C1 segment of cervical spinal cord (tissue), 14 donors: ENCODE measurements at regions not wholly inside any gene's neighbourhood (a gene's known extent, or its start where the extent isn't known, plus 50 kb on each side); places are given as distances from the start of the nearest gene placed in this dataset.
A peak's percentile ranks its signal among the peaks of the same experiment; 100 is the strongest.

Experiments used
- DNase-seq, 14 donors: peaks; one replicate each; lab custom pipeline; 2025; lab: John Stamatoyannopoulos, UW

DNA sequence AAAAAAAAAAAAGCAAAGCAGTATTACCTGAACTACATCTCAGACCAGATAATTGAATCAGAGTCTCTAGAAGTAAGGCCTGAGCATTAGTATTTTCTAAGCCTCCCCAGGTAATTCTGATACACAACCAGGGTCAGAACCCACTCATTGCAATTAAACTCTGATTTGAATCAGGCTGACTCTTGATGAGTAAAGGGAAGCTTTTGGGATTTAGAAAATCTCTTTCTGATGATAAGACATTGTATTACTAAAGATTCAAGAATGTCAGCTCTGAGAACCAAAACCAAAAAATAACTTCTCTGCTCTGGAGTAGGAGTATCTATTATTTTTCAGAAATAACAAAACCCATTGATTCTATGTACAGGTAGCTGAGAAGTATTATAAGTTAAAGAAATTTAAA, 100.1 kb upstream of the COL21A1 start:
- DNase-seq, result no peak

- no peak for DNase-seq
Measured at GRCh38 chr6:56346958-56347357, 99.6 kb upstream of the COL21A1 start.

DNA sequence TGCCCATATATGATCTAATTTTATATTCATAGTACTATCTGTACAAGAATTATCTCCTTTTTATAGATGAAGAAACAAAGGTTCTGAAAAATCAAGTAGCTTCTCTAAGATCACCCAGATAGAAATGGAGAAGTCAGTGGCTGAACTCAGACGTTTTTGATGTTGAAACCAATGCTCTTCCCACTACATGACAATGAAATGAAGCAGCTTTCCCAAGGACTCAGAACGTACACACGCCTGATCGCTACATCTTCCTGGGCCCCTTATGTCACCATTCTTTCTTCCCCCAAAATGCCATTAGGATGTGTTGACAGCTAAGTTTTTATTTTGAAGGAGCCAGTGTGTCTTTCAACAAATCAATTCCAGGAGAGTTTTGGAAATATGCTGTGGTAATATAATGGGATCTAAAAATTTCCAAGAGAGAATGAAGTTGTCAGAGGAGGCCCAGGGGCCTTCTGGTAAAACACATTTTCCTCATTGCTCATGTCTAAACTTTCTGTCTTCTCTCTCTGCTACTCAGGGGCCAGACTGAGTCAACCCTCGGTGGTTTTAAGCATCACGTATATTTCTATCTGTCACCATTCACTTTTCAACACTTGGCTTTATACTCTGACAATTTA, 98.1 kb upstream of the COL21A1 start:
- DNase-seq, result no peak

DNA sequence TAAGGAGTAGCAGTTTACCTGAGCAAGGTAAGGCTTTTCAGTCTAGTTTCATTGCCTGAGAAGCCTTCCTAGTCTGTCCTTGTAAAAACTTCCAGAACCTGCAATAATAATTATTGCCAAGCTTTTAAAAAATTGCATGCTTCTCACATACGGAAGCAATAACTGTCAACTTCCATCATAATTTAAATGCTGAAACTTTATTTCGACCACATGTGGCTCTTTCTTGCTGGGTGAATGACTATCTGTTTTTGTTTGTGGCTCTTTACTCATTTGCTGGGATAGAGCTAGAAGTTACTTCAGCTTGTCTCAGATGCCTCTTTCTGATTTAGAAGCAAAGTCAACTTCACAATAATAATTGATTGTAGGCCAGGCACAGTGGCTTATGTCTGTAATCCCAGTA, 95.9 kb upstream of the COL21A1 start:
- DNase-seq, result no peak

- no peak for DNase-seq
Measured at GRCh38 chr6:56339524-56339923, 92.1 kb upstream of the COL21A1 start.

DNA sequence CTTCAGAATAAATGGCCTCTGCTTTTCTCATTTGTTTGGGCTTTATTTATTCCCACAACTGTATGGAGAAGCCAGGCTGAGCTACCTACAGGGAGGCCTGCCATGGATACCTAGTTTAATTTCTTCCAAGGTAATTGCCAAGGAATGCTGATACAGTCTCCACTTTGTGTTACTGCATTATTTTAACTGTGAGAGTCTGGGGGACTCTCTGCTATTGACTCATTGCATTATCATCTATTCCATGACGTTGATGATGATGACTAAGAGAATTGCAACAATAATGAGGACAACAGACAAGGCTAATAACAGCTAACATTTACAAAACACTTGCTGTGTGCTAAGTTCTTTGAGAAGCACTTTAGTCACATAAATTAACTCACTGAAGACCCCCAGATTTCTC, 88.3 kb upstream of the COL21A1 start:
- no peak for DNase-seq

- DNase-seq, result no peak
Measured at GRCh38 chr6:56334937-56335336, 87.6 kb upstream of the COL21A1 start.

DNA sequence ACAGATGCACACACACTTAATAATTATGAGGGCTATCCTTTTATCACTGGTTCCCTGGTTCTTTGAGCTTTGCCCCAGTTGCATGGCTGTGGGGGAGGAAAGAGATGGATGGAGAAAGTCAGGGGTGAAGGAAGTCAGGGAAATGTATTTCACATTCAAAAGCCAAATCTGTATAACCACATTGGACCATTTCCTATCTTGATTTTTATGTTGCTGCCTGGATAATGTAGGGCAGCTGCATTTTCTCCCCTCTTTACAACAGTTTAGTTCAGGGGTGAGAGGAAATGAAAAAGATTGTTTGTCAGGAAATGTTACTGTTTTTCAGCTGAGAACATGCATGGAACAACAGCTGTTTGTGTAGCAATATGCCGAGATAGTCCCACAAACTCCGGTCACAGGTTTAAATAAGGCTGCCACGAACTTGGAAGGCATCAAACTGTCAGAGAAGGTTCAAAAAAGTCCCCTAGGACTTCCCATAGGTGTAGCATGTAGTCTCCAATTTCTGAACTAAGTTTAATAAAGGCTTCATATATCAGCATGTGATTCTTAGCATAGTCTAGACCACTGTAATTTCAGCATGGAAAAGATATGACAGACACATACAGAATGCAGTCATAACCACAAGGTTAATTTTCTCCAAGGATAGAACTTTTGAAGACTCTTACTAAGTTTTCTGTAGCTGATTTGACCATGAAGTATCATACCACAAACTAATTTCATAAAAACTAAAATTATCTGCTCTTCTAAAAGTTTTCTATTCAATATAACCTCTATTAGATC, 82.1 kb upstream of the COL21A1 start:
- DNase-seq, result no peak

- DNase-seq, result no peak
Measured at GRCh38 chr6:56328728-56329090, 81.3 kb upstream of the COL21A1 start.

GRCh38 chr6:56327946-56328727, 80.8 kb upstream of the COL21A1 start:
- no peak for DNase-seq

- DNase-seq, result no peak
Measured at GRCh38 chr6:56324396-56324795, 77.0 kb upstream of the COL21A1 start.

DNA sequence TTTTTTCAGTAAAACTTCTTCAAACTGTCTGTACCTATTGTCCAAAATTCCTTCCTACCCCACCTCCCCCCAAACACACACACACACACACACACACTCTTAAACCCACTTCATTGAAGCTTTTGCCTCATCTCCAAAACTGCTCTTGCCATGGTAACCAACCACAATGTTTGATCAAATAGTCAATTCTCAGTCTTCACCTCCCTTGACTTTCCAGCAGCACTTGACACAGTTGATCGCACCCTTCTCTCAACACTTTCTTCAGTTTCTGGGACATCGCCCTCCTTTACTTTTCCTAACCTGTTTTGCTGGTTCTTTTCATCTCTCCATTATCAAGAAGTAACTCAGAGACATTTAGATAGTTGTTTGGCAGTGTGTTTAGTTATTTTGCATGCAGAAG, 71.5 kb upstream of the COL21A1 start:
- DNase-seq, result no peak

- DNase-seq, result peak in 1 of 14 donors; percentile 1
Measured at GRCh38 chr6:56314683-56315523, 67.5 kb upstream of the COL21A1 start.

DNA sequence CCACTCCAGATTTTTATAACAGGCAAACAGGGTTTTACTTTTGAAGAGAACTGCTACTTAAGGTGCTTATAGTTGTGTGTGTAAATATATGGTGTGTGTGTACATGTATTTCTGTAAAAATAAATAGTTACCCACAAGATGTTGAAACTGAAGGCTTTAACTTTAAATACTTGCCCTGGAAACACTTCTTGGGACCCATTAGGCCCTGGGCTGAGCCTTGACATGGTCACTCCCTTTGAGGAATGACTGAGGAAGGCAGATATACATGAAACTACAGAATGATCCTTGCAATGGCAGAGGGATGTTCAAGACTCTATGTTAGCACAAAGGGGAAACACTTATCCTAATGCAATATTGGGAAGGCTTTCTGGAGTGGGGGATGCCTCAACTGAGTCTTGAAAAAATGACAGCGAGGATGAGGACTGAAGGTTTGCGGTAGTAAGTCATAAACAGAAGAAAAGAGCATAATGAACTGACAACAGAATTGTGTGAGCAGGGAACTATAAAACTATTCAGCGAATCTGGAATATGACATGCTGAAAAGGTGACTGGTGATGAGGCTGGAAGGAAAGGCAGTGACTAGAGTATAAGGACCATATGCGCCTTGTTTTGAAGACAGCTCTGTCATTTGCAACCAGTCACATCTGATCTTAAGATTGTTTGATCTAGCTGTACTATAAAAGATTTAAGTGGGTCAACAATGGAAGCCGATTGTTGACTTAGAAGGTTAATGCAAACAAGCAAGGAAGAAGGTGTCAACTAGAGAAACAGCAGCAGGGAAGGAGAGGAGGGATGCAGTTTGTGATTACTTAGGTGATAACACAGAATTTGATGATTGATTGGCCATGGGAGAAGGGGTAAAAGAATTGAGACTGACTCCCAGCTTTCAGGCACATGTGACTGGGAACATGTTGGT, 64.4 kb upstream of the COL21A1 start:
- DNase-seq, result no peak

GRCh38 chr6:56311061-56311460, 63.7 kb upstream of the COL21A1 start:
- no peak for DNase-seq

DNA sequence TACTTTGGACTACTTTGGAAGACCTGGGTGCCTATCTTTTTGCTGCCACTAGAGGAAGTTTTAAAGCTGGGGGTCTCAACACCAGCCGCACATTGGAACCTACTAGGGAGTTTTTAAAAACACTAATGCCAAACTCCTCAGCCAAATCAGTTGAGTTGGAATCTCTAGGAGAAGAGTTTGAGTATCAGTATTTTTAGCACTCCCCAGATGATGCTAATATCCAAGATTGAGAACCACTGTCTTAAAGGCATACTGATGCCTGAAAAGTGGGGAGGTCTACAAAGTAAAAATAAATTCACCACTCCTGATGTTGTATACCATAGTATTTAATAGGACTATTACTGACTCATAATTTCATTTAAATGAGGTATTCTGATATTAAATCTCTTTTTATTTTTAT, 62.9 kb upstream of the COL21A1 start:
- no peak for DNase-seq

GRCh38 chr6:56299916-56300315, 52.5 kb upstream of the COL21A1 start:
- no peak for DNase-seq

DNA sequence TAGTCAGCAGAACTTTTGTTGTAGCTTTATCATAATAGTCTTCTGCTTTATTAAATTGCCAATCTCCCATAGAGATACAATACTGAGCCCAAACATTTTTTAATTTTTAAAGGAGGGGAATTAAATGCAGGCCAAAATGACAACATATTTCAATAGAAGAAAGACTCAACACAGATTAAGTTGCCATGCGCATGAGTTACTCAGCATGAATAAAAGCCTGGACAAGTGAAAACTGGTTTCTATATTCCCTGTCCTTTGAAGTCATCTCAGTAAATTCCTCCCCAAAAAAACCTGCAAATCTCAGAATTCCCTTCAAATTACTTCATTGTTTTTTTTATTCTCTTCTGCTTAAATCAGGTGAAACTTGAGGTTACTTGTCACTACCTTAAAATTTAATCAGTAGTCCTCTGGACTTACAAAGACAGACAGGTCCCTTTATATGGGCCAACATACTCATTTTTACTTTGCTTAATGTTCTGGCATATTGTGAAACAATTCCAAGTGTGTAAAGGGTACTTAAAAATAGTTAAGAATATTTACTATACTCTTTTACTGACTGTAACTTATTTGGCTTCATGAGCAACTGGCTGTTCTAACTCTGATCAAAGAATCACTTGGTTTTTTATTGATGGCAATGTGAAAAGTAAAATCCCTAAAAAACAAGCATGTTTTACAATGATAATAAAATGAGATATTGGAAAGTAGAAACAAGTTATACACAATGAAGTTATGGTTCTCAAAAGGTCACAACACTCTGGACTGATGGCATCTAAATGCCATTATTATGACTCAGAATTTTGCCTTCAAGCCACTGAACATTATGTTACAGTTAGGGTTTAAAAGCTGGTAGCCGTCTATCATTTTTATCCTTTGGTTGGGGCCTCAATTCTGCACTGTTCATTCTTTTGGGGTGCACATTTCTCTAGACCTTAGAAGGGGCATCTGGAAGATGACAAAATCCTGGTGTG, 49.9 kb upstream of the COL21A1 start:
- no peak for DNase-seq
